Caco-2 (cell line): ENCODE measurements at regions not wholly inside any gene's neighbourhood (a gene's known extent, or its start where the extent isn't known, plus 50 kb on each side); places are given as distances from the start of the nearest gene placed in this dataset.
"Not testable (repeated sequence)": the region's sequence is repeated elsewhere in the genome, so short reads cannot be mapped to it uniquely, and the experiment has no call there.

Experiments
- BruUV-seq: library from RNA; stranded (reverse); fragments of 400-500 nt; replicated peaks from 2 replicates; lab custom pipeline; 2021; lab: Mats Ljungman, UMichigan
- CTCF ChIA-PET: fragments of 300-600 bp; sonication (Branson Sonifier 250); formaldehyde crosslinking; loops from one replicate; lab custom pipeline; 2022; ENCODE audit warnings: antibody characterized with exemption; lab: Charles Lee
- POLR2A ChIA-PET: fragments of 300-600 bp; sonication (Branson Sonifier 250); formaldehyde crosslinking; loops from one replicate; lab custom pipeline; 2022; ENCODE audit warnings: antibody characterized with exemption; lab: Charles Lee
- DNase-seq, 2 experiments: peaks; one replicate each; pipeline versions ENCODE4 v3.0.0 to v3.0.0-alpha.2; 2020 to 2022
- H3K27me3 ChIP-seq: replicated peaks from 2 replicates; pipeline ENCODE4 v1.6.0; 2011; ENCODE audit warnings: low read length; ENCODE audit not compliant: control insufficient read depth, insufficient read depth
- H3K36me3 ChIP-seq: 2 replicates; pipeline ENCODE4 v1.5.1; 2011; ENCODE audit warnings: low read length; ENCODE audit not compliant: control insufficient read depth, insufficient read depth
- H3K4me1 ChIP-seq: fragments of 250-450 bp; sonication (Bioruptor Pico); 2 replicates; pipeline ENCODE4 v1.5.1; 2020; ENCODE audit warnings: mild to moderate bottlenecking
- H3K4me3 ChIP-seq: 2 replicates; pipeline ENCODE4 v1.5.1; 2011; ENCODE audit warnings: low read depth, mild to moderate bottlenecking, control low read depth, low read length
- H3K9me3 ChIP-seq: fragments of 250-450 bp; sonication (Bioruptor Pico); 2 replicates; pipeline ENCODE4 v1.5.1; 2020; ENCODE audit warnings: mild to moderate bottlenecking, moderate library complexity
- H3K27ac Mint-ChIP-seq: one replicate; pipeline ENCODE4 v1.8.0; 2022; ENCODE audit warnings: mixed read lengths; ENCODE audit not compliant: unreplicated experiment
- H3K27me3 Mint-ChIP-seq: one replicate; pipeline ENCODE4 v1.8.0; 2022; ENCODE audit warnings: mixed read lengths; ENCODE audit not compliant: insufficient read depth, unreplicated experiment
- H3K36me3 Mint-ChIP-seq: one replicate; pipeline ENCODE4 v1.8.0; 2022; ENCODE audit warnings: mild to moderate bottlenecking, mixed read lengths; ENCODE audit not compliant: insufficient read depth, unreplicated experiment
- H3K4me1 Mint-ChIP-seq: one replicate; pipeline ENCODE4 v1.8.0; 2022; ENCODE audit warnings: low read depth, mixed read lengths; ENCODE audit not compliant: unreplicated experiment
- H3K4me3 Mint-ChIP-seq: one replicate; pipeline ENCODE4 v1.8.0; 2022; ENCODE audit warnings: mild to moderate bottlenecking, moderate library complexity, mixed read lengths; ENCODE audit not compliant: unreplicated experiment
- H3K9me3 Mint-ChIP-seq: one replicate; pipeline ENCODE4 v1.8.0; 2022; ENCODE audit warnings: mixed read lengths; ENCODE audit not compliant: unreplicated experiment
- CTCF ChIP-seq, 2 experiments: fragments of 200-600 bp in 1 of 2; IDR thresholded peaks; 1 replicate in 1 of 2; 2 replicates in 1 of 2; pipeline versions ENCODE4 v1.5.1 to v1.8.0; 2011 to 2022; ENCODE audit warnings: antibody characterized with exemption in 1 of 2, control low read depth in 1 of 2, inconsistent platforms in 1 of 2, low read depth in 1 of 2, low read length in 1 of 2, mild to moderate bottlenecking in 1 of 2, moderate library complexity in 1 of 2; ENCODE audit not compliant: insufficient read depth in 1 of 2, severe bottlenecking in 1 of 2, unreplicated experiment in 1 of 2
- intact Hi-C: fragments of 100-400 bp; cut with micrococcal nuclease; formaldehyde crosslinking; loops from one replicate; pipeline ENCODE4 v1.10.0; 2022; ENCODE audit not compliant: unreplicated experiment

DNA sequence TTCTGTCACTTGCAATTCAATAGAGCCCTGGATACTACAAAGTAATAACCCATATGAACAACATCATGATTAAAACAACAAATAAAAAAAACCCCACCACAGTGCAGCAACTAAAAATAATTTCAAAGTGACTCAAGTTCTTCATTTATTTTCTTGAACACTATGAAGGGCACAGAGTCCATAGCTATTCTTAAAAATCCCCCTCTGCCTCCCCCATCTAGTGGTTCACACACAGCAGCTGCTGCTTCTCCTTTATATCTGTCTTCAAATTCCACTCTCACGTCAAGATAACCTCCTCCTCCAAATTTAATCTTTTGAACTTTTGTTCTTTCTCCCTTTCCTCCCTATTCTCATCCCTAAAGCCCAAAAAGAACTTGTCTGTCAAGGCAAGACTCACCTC, 591.3 kb downstream of the ZEB2 start:
- H3K4me3 ChIP-seq = no peak overlapping the region
- Mint-ChIP-seq H3K27me3 (peaks cover 5% of the 10 kb centered on the region), H3K9me3 (peaks cover 16% of the 10 kb centered on the region), H3K4me3 (no peak overlapping the region), H3K4me1 (peaks cover 13% of the 10 kb centered on the region), H3K36me3 (no peaks in the 10 kb centered on the region), H3K27ac (no peak overlapping the region)
- DNase-seq = no peak
- no peaks in the 10 kb centered on the region for H3K36me3 ChIP-seq
- ChIA-PET CTCF (interaction anchor here (0.9 kb wide), 1 partner anchor 441 kb away, joined by 4 read pairs; no protein-coding TSS in a partner anchor), POLR2A (no interaction called here)
- intact Hi-C loops = no loop called here
- H3K27me3 ChIP-seq = no peaks in the 10 kb centered on the region
- TF ChIP-seq CTCF (IDR thresholded peaks at IDR 0.05; ENCODE audit: insufficient read depth in 1 of 2, low read depth in 1 of 2, low read length in 1 of 2, severe bottlenecking in 1 of 2, unreplicated experiment in 1 of 2) = no peak
- H3K9me3 ChIP-seq = no peaks in the 10 kb centered on the region
- no TSS peak for BruUV-seq
- 0 out of 2 replicates have a peak, but pooled peaks cover 11% of the 10 kb centered on the region for H3K4me1 ChIP-seq

DNA sequence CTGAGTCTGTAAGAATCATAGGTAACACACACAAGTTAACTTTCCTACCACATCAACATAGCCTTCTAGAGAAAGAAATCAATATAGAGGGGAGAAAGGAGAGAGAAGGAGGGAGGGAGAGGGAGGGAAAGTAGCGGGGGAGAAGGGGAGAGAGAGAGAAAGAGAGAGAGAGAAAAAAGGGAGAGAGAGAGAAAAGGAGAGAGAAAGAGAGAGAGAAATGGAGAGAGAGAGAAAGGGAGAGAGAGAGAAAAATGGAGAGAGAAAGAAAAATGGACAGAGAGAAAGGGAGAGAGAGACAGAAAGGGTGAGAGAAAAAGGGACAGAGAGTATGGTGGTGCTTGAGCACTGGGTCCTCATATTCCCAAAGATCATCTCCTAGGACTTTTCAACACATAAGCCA, 591.7 kb downstream of the ZEB2 start:
- peaks cover 16% of the 10 kb centered on the region for H3K9me3 Mint-ChIP-seq
- ChIA-PET CTCF (interaction anchor here (0.9 kb wide), 1 partner anchor 441 kb away, joined by 4 read pairs; no protein-coding TSS in a partner anchor), POLR2A (no interaction called here)
- peaks cover 13% of the 10 kb centered on the region for H3K4me1 Mint-ChIP-seq
- Histone ChIP-seq H3K4me1 (0 out of 2 replicates have a peak, but pooled peaks cover 11% of the 10 kb centered on the region), H3K9me3 (no peaks in the 10 kb centered on the region), H3K36me3 (no peaks in the 10 kb centered on the region), H3K27me3 (no peaks in the 10 kb centered on the region), H3K4me3 (no peak overlapping the region)
- H3K27me3 Mint-ChIP-seq = peaks cover 5% of the 10 kb centered on the region
- BruUV-seq = no TSS peak
- H3K4me3 Mint-ChIP-seq = no peak overlapping the region
- no peak for TF ChIP-seq CTCF (IDR thresholded peaks at IDR 0.05; ENCODE audit: insufficient read depth in 1 of 2, low read depth in 1 of 2, low read length in 1 of 2, severe bottlenecking in 1 of 2, unreplicated experiment in 1 of 2)
- H3K36me3 Mint-ChIP-seq = no peaks in the 10 kb centered on the region
- no peak for DNase-seq
- H3K27ac Mint-ChIP-seq = no peak overlapping the region
- intact Hi-C loops = no loop called here

GRCh38 chr2:143926736-143927135, 593.2 kb downstream of the ZEB2 start:
- no peaks in the 10 kb centered on the region for H3K36me3 Mint-ChIP-seq
- H3K9me3 ChIP-seq = no peaks in the 10 kb centered on the region
- H3K9me3 Mint-ChIP-seq = peaks cover 16% of the 10 kb centered on the region
- intact Hi-C loops = no loop called here
- ChIA-PET CTCF (interaction anchor here (0.5 kb wide), 1 partner anchor 9 kb away, joined by 8 read pairs; no protein-coding TSS in a partner anchor), POLR2A (no interaction called here)
- H3K4me3 ChIP-seq = no peak overlapping the region
- H3K27ac Mint-ChIP-seq = no peak overlapping the region
- H3K36me3 ChIP-seq = no peaks in the 10 kb centered on the region
- 0 out of 2 replicates have a peak, but pooled peaks cover 11% of the 10 kb centered on the region for H3K4me1 ChIP-seq
- H3K27me3 ChIP-seq = no peaks in the 10 kb centered on the region
- H3K4me3 Mint-ChIP-seq = no peak overlapping the region
- no TSS peak for BruUV-seq
- peaks cover 13% of the 10 kb centered on the region for H3K4me1 Mint-ChIP-seq
- no peak for DNase-seq
- H3K27me3 Mint-ChIP-seq = peaks cover under 1% of the 10 kb centered on the region
- no peak for TF ChIP-seq CTCF (IDR thresholded peaks at IDR 0.05; ENCODE audit: insufficient read depth in 1 of 2, low read depth in 1 of 2, low read length in 1 of 2, severe bottlenecking in 1 of 2, unreplicated experiment in 1 of 2)

- BruUV-seq, H3K27ac Mint-ChIP-seq, H3K36me3 Mint-ChIP-seq, POLR2A ChIA-PET, H3K4me3 Mint-ChIP-seq, H3K27me3 ChIP-seq, H3K36me3 ChIP-seq, CTCF ChIA-PET, H3K27me3 Mint-ChIP-seq, H3K4me3 ChIP-seq, DNase-seq, intact Hi-C loops: not testable (repeated sequence)
- Histone ChIP-seq H3K4me1 (0 out of 2 replicates have a peak, but pooled peaks cover 11% of the 10 kb centered on the region), H3K9me3 (peaks cover 11% of the 10 kb centered on the region)
- Mint-ChIP-seq H3K9me3 (peaks cover 44% of the 10 kb centered on the region), H3K4me1 (peaks cover 13% of the 10 kb centered on the region)
Observed at GRCh38 chr2:143922261-143922830, 597.6 kb downstream of the ZEB2 start.
